ENCODE measurements at regions not wholly inside any gene's neighbourhood (a gene's known extent, or its start where the extent isn't known, plus 50 kb on each side); places are given as distances from the start of the nearest gene placed in this dataset.
"Not testable (repeated sequence)": the region's sequence is repeated elsewhere in the genome, so short reads cannot be mapped to it uniquely, and the experiment has no call there.

GRCh38 chr1:219075121-219075879, 98.4 kb upstream of the LYPLAL1 start:
- Histone ChIP-seq H3K9ac (ENCODE audit: insufficient read depth, low read length) (no peak overlapping the region), H3K79me2 (ENCODE audit: control insufficient read depth, insufficient read depth, low read length) (no peaks in the 10 kb centered on the region), H3K9me3 (ENCODE audit: control insufficient read depth, insufficient read depth, low read depth, low read length) (no peaks in the 10 kb centered on the region), H3K4me1 (ENCODE audit: control insufficient read depth, extremely low read depth, insufficient read depth, low read length) (no peaks in the 10 kb centered on the region), H4K20me1 (ENCODE audit: control insufficient read depth, extremely low read depth, insufficient read depth, low read length) (no peaks in the 10 kb centered on the region), H3K4me3 (replicated peaks in 1 of 4; ENCODE audit: control extremely low read depth in 1 of 4, insufficient read depth in 1 of 4, low read depth in 3 of 4, low read length in 4 of 4) (no peak overlapping the region), H2AFZ (ENCODE audit: low read length) (no peak overlapping the region), H3K36me3 (ENCODE audit: control insufficient read depth, insufficient read depth, low read length) (no peaks in the 10 kb centered on the region), H3K27me3 (ENCODE audit: control insufficient read depth, insufficient read depth, low read length) (no peaks in the 10 kb centered on the region), H3K27ac (ENCODE audit: insufficient read depth, low read length) (no peak overlapping the region), H3K4me2 (ENCODE audit: extremely low read depth, insufficient read depth, low read length) (no peak overlapping the region)
- TF ChIP-seq CTCF (conservative IDR thresholded peaks at IDR 0.05 in 1 of 2, IDR thresholded peaks at IDR 0.05 in 1 of 2; ENCODE audit: low read depth in 1 of 2, low read length in 2 of 2) (no peak), EZH2 (IDR thresholded peaks at IDR 0.05; ENCODE audit: low read length, missing control alignments) (no peak)
- no peak for DNase-seq (ENCODE audit: low read depth in 2 of 2)

- no peak for DNase-seq (ENCODE audit: low read depth in 2 of 2)
- Histone ChIP-seq H2AFZ (ENCODE audit: low read length) (no peak overlapping the region), H4K20me1 (ENCODE audit: control insufficient read depth, extremely low read depth, insufficient read depth, low read length) (no peaks in the 10 kb centered on the region), H3K27ac (ENCODE audit: insufficient read depth, low read length) (no peak overlapping the region), H3K36me3 (ENCODE audit: control insufficient read depth, insufficient read depth, low read length) (no peaks in the 10 kb centered on the region), H3K4me2 (ENCODE audit: extremely low read depth, insufficient read depth, low read length) (no peak overlapping the region), H3K79me2 (ENCODE audit: control insufficient read depth, insufficient read depth, low read length) (no peaks in the 10 kb centered on the region), H3K9me3 (ENCODE audit: control insufficient read depth, insufficient read depth, low read depth, low read length) (no peaks in the 10 kb centered on the region), H3K27me3 (ENCODE audit: control insufficient read depth, insufficient read depth, low read length) (no peaks in the 10 kb centered on the region), H3K4me1 (ENCODE audit: control insufficient read depth, extremely low read depth, insufficient read depth, low read length) (no peaks in the 10 kb centered on the region), H3K9ac (ENCODE audit: insufficient read depth, low read length) (no peak overlapping the region), H3K4me3 (replicated peaks in 1 of 4; ENCODE audit: control extremely low read depth in 1 of 4, insufficient read depth in 1 of 4, low read depth in 3 of 4, low read length in 4 of 4) (no peak overlapping the region)
- TF ChIP-seq CTCF (conservative IDR thresholded peaks at IDR 0.05 in 1 of 2, IDR thresholded peaks at IDR 0.05 in 1 of 2; ENCODE audit: low read depth in 1 of 2, low read length in 2 of 2) (no peak), EZH2 (IDR thresholded peaks at IDR 0.05; ENCODE audit: low read length, missing control alignments) (no peak)
Observed at GRCh38 chr1:219076326-219076937, 97.2 kb upstream of the LYPLAL1 start.

- H3K27ac ChIP-seq (ENCODE audit: insufficient read depth, low read length); H3K36me3 ChIP-seq (ENCODE audit: control insufficient read depth, insufficient read depth, low read length); H3K27me3 ChIP-seq (ENCODE audit: control insufficient read depth, insufficient read depth, low read length); H3K79me2 ChIP-seq (ENCODE audit: control insufficient read depth, insufficient read depth, low read length); DNase-seq (ENCODE audit: low read depth in 2 of 2); H3K9ac ChIP-seq (ENCODE audit: insufficient read depth, low read length); H2AFZ ChIP-seq (ENCODE audit: low read length); H3K4me3 ChIP-seq (replicated peaks in 1 of 4; ENCODE audit: control extremely low read depth in 1 of 4, insufficient read depth in 1 of 4, low read depth in 3 of 4, low read length in 4 of 4); H4K20me1 ChIP-seq (ENCODE audit: control insufficient read depth, extremely low read depth, insufficient read depth, low read length); H3K9me3 ChIP-seq (ENCODE audit: control insufficient read depth, insufficient read depth, low read depth, low read length); H3K4me2 ChIP-seq (ENCODE audit: extremely low read depth, insufficient read depth, low read length); H3K4me1 ChIP-seq (ENCODE audit: control insufficient read depth, extremely low read depth, insufficient read depth, low read length): not testable (repeated sequence)
Observed at GRCh38 chr1:219077767-219078166, 95.9 kb upstream of the LYPLAL1 start.
